HepG2 (cell line): ENCODE measurements at regions not wholly inside any gene's neighbourhood (a gene's known extent, or its start where the extent isn't known, plus 50 kb on each side); places are given as distances from the start of the nearest gene placed in this dataset.

ENCODE experiments used
- ASH2L ChIP-seq: fragments of 300-600, 200-600 bp; sonication (generic); IDR thresholded peaks from 2 replicates; pipeline ENCODE4 v1.7.0; 2017; ENCODE audit warnings: low read depth, mild to moderate bottlenecking, moderate library complexity, mixed read lengths, low read length; ENCODE audit not compliant: insufficient read length
- ATF1 ChIP-seq: IDR thresholded peaks from 2 replicates; pipeline ENCODE4 v1.6.1; 2016; ENCODE audit warnings: mild to moderate bottlenecking, control low read depth
- ESRRA ChIP-seq: sonication (generic); formaldehyde crosslinking; IDR thresholded peaks from 2 replicates; pipeline ENCODE4 v1.5.1; 2020; ENCODE audit warnings: mild to moderate bottlenecking, low read depth, missing genetic modification reagents
- HMG20A ChIP-seq: IDR thresholded peaks from 2 replicates; pipeline ENCODE4 v1.6.1; 2016; ENCODE audit warnings: borderline replicate concordance
- KAT8 ChIP-seq: IDR thresholded peaks from 2 replicates; pipeline ENCODE4 v1.6.1; 2016; ENCODE audit warnings: missing genetic modification reagents, missing compliant biosample characterization
- KMT2B ChIP-seq: IDR thresholded peaks from 2 replicates; pipeline ENCODE4 v1.6.1; 2016; ENCODE audit warnings: missing genetic modification reagents, missing compliant biosample characterization
- NCOA1 ChIP-seq: sonication (generic); formaldehyde crosslinking; IDR thresholded peaks from 2 replicates; pipeline ENCODE4 v1.9.0; 2021; ENCODE audit warnings: missing genetic modification reagents
- ONECUT2 ChIP-seq: sonication (generic); formaldehyde crosslinking; IDR thresholded peaks from 2 replicates; pipeline ENCODE4 v1.4.0; 2020; ENCODE audit warnings: missing genetic modification reagents
- PHF5A ChIP-seq: IDR thresholded peaks from one replicate; pipeline ENCODE4 v1.6.1; 2018; ENCODE audit warnings: low read depth, missing genetic modification reagents; ENCODE audit not compliant: unreplicated experiment
- PITX1 ChIP-seq: sonication (generic); formaldehyde crosslinking; IDR thresholded peaks from 2 replicates; pipeline ENCODE4 v1.5.1; 2020; ENCODE audit warnings: mild to moderate bottlenecking, missing genetic modification reagents
- RXRB ChIP-seq: IDR thresholded peaks from 2 replicates; pipeline ENCODE4 v1.6.1; 2016; ENCODE audit warnings: borderline replicate concordance, missing genetic modification reagents, missing compliant biosample characterization
- ZNF292 ChIP-seq: sonication (generic); formaldehyde crosslinking; IDR thresholded peaks from 2 replicates; pipeline ENCODE4 v1.8.1; 2022; ENCODE audit warnings: mild to moderate bottlenecking, low read depth, missing genetic modification reagents, borderline replicate concordance
- ZNF792 ChIP-seq: IDR thresholded peaks from 2 replicates; pipeline ENCODE4 v1.6.1; 2016
- TF ChIP-seq, protein P1 (sequence below): sonication (generic); formaldehyde crosslinking; IDR thresholded peaks from 2 replicates; pipeline ENCODE4 v1.4.0; 2020; ENCODE audit warnings: missing genetic modification reagents, borderline replicate concordance
- TF ChIP-seq, protein P2 (sequence below): sonication (generic); formaldehyde crosslinking; IDR thresholded peaks from 2 replicates; pipeline ENCODE4 v1.4.0; 2020; ENCODE audit warnings: missing genetic modification reagents
- TF ChIP-seq, protein P3 (sequence below): IDR thresholded peaks from 2 replicates; pipeline ENCODE4 v1.6.1; 2012; ENCODE audit warnings: low read depth, low read length, improper control_type of control experiment

DNA sequence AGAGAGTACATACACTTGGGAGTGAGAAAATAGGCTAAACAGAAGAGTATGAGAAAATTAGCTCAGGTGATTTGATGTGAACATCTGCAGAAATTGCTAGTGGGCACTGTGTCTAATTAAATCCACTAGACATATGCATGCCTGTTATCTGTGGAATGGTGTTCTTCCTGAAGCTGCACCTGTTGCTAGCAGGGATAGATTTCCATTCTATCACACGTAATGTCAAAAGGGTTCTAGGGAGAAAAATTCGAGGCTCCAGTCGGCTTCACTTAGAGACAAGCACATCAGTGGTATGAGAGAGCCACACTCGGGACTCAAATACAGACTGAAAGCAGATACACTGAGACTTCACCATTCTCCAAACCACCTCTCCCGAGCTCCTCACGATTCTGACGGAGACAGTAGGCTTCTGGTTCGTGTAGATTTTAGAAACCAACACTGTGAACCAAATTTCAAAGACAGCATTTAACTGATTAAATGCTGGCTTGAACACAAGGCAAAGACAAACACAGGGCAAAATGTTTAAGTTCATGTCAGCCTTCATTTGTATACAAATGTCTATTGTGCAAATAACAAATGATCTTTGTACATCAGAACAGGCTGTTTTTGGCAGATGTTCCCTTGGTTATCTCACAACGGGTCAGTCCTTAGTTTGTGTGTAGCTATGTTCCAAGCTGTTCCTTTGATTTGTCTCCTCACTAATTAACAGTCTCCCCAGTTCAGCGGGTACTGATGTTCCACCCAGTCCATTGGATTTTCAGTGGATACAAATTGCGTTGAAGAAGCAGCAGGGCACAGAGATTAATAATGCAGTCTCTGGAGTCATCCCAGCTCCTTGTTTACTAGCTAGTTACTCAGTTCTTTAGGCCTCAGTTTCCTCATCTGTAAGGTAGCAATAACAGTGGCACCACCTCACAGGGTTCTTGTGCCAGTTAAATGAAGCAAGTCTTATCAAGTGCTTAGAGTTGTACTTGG lies 131.0 kb upstream of the IFNGR1 start (continued):
- TF ChIP-seq, protein P1, sequence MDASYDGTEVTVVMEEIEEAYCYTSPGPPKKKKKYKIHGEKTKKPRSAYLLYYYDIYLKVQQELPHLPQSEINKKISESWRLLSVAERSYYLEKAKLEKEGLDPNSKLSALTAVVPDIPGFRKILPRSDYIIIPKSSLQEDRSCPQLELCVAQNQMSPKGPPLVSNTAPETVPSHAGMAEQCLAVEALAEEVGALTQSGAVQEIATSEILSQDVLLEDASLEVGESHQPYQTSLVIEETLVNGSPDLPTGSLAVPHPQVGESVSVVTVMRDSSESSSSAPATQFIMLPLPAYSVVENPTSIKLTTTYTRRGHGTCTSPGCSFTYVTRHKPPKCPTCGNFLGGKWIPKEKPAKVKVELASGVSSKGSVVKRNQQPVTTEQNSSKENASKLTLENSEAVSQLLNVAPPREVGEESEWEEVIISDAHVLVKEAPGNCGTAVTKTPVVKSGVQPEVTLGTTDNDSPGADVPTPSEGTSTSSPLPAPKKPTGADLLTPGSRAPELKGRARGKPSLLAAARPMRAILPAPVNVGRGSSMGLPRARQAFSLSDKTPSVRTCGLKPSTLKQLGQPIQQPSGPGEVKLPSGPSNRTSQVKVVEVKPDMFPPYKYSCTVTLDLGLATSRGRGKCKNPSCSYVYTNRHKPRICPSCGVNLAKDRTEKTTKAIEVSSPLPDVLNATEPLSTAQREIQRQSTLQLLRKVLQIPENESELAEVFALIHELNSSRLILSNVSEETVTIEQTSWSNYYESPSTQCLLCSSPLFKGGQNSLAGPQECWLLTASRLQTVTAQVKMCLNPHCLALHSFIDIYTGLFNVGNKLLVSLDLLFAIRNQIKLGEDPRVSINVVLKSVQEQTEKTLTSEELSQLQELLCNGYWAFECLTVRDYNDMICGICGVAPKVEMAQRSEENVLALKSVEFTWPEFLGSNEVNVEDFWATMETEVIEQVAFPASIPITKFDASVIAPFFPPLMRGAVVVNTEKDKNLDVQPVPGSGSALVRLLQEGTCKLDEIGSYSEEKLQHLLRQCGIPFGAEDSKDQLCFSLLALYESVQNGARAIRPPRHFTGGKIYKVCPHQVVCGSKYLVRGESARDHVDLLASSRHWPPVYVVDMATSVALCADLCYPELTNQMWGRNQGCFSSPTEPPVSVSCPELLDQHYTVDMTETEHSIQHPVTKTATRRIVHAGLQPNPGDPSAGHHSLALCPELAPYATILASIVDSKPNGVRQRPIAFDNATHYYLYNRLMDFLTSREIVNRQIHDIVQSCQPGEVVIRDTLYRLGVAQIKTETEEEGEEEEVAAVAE = peak; percentile 43; the same call in 1 of the 2 replicates
- no peak for TF ChIP-seq PHF5A
- TF ChIP-seq ATF1 (CRISPR knock-in tag) = peak; percentile 51; the same call in 1 of the 2 replicates
- TF ChIP-seq KMT2B (CRISPR knock-in tag) = 0 out of 2 replicates have a peak, but pooled peaks have one; percentile 30
- TF ChIP-seq HMG20A (CRISPR knock-in tag) = peak; percentile 83; the same call in 1 of the 2 replicates
- 0 out of 2 replicates have a peak, but pooled peaks have one; percentile 42 for TF ChIP-seq ESRRA (CRISPR knock-in tag)
- TF ChIP-seq RXRB (CRISPR knock-in tag) = peak; percentile 66
- TF ChIP-seq, protein P2, sequence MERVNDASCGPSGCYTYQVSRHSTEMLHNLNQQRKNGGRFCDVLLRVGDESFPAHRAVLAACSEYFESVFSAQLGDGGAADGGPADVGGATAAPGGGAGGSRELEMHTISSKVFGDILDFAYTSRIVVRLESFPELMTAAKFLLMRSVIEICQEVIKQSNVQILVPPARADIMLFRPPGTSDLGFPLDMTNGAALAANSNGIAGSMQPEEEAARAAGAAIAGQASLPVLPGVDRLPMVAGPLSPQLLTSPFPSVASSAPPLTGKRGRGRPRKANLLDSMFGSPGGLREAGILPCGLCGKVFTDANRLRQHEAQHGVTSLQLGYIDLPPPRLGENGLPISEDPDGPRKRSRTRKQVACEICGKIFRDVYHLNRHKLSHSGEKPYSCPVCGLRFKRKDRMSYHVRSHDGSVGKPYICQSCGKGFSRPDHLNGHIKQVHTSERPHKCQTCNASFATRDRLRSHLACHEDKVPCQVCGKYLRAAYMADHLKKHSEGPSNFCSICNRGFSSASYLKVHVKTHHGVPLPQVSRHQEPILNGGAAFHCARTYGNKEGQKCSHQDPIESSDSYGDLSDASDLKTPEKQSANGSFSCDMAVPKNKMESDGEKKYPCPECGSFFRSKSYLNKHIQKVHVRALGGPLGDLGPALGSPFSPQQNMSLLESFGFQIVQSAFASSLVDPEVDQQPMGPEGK (CRISPR knock-in tag) = peak; percentile 30; the same call in 1 of the 2 replicates
- peak; percentile 52; the same call in 1 of the 2 replicates for TF ChIP-seq ONECUT2 (CRISPR knock-in tag)
- peak; percentile 91 for TF ChIP-seq ASH2L
- TF ChIP-seq ZNF292 (CRISPR knock-in tag) = peak; percentile 89
- TF ChIP-seq ZNF792 (CRISPR knock-in tag) = peak; percentile 28
- 0 out of 2 replicates have a peak, but pooled peaks have one; percentile 14 for TF ChIP-seq KAT8 (CRISPR knock-in tag)
- peak; percentile 29; the same call in 1 of the 2 replicates for TF ChIP-seq NCOA1
- TF ChIP-seq PITX1 = peak; percentile 80
- TF ChIP-seq, protein P3, sequence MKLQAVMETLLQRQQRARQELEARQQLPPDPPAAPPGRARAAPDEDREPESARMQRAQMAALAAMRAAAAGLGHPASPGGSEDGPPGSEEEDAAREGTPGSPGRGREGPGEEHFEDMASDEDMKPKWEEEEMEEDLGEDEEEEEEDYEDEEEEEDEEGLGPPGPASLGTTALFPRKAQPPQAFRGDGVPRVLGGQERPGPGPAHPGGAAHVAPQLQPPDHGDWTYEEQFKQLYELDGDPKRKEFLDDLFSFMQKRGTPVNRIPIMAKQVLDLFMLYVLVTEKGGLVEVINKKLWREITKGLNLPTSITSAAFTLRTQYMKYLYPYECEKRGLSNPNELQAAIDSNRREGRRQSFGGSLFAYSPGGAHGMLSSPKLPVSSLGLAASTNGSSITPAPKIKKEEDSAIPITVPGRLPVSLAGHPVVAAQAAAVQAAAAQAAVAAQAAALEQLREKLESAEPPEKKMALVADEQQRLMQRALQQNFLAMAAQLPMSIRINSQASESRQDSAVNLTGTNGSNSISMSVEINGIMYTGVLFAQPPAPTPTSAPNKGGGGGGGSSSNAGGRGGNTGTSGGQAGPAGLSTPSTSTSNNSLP = peak; percentile 90
